GM21576 (cell line): ENCODE measurements at regions not wholly inside any gene's neighbourhood (a gene's known extent, or its start where the extent isn't known, plus 50 kb on each side); places are given as distances from the start of the nearest gene placed in this dataset.
"Not testable (repeated sequence)": the region's sequence is repeated elsewhere in the genome, so short reads cannot be mapped to it uniquely, and the experiment has no call there.

Source experiments
- ATAC-seq: cut with Tn5 transposase; IDR thresholded peaks from one replicate; pipeline ENCODE4 v1.9.1; 2021; ENCODE audit warnings: mild to moderate bottlenecking, moderate library complexity; ENCODE audit not compliant: unreplicated experiment

DNA sequence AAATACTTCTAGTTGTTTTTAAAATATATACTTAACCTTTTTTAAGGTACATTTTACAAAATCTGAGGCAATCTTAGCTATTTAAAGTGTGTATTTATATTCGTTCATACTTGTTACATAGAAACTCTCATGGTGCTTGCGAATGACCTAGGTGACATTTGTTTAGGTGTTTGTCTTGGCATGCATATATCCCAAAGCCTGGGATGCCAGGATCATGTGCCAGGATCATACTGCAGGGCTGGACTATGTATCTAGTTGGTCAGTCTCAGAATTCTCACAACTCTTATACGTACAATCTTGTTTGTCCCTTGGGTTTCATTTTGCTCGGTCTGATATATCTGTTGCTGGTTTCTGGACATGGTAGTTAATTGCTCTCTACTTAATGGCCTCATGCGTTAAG, 109.9 kb upstream of the WIPF3 start:
- ATAC-seq: not testable (repeated sequence)

- not testable (repeated sequence) for ATAC-seq
Measured at GRCh38 chr7:29699723-29700122, 106.6 kb upstream of the WIPF3 start.

- ATAC-seq: not testable (repeated sequence)
Measured at GRCh38 chr7:29701540-29701939, 104.8 kb upstream of the WIPF3 start.

- not testable (repeated sequence) for ATAC-seq
Measured at GRCh38 chr7:29703830-29704229, 102.5 kb upstream of the WIPF3 start.

DNA sequence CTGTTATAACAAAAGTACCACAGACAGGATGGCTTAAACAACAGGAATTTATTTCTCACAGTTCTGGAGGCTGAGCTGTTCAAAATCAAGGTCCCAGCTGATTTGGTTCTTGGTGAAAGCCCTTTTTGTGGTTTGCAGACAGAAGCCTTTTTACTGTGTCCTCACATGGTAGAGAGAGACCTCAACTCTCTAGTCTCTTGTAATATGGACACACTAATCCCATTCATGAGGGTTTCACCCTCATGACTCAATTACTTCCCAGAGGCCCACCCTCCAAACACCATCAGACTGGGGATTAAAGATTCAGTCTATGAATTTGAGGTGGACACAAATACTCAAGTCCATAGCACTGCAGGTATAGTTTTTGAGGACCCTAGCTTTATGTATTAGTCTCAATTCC, 97.3 kb upstream of the WIPF3 start:
- not testable (repeated sequence) for ATAC-seq

DNA sequence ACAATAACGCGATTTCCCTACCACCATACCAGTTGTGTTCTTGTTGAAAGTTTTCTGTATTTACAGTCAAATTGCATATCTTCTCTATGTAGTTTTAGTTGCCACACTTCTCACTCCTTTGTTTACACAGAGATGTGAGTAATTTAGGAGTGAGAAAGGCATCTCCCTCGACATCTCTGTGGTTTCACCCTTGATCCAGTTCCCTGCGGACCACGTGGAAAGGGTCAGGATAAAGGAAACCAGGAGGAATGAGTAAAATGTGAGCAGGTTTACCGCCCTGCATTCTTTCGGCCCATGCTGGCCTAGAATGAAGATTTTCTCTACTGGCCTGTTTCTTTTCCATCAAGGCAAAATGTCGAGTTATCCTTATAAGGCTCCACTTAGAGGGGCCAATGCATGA, 83.2 kb upstream of the WIPF3 start:
- not testable (repeated sequence) for ATAC-seq

DNA sequence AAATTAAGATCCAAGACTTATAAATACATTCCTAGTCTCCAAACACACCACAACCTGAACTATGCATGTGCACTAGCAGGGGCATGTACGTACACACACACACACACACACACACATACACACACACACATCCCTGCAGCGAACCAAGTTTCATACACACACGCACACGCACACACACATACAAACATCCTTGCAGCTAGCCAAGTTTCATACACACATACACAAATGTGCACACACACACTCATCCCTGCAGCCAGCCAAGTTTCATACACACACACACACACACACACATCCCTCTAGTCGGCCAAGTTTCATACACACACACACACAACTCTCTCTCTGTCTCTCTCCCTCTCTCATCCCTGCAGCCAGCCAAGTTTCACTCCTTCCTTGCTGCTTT, 82.7 kb upstream of the WIPF3 start:
- no peak for ATAC-seq

- not testable (repeated sequence) for ATAC-seq
Measured at GRCh38 chr7:29729534-29730165, 76.7 kb upstream of the WIPF3 start.

- no peak for ATAC-seq
Measured at GRCh38 chr7:29734246-29734731, 72.0 kb upstream of the WIPF3 start.

GRCh38 chr7:29747645-29748245, 58.6 kb upstream of the WIPF3 start:
- not testable (repeated sequence) for ATAC-seq

- ATAC-seq: no peak
Measured at GRCh38 chr7:29748286-29749099, 57.8 kb upstream of the WIPF3 start.

DNA sequence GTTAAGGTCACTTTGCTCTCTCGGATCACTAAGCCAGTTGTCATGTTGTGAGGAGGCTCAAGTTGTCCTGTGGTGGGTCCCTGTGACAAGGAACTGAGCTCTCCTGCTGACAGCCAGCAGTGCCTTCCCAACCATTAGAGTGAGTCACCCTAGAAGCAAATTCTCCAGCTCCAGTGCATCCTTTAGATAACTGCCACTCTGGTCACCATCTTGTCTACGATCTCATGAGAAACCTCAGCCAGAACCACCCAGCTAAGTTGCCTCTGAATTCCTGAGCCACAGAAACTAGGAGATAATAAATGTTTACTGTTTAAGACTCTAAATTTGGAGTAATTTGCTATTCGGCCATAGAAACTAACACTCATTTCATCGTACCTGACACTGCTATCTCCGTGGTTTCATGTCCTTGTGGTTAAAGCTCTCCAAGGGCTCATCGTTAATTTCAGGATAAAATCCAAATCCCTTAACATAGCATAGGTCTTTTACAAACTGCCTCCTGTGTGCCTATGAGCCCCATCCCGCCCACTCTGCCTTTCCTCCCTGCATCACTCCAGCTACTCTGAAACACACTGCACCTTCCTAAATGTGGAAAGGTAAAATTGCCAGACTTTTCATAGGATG, 56.5 kb upstream of the WIPF3 start:
- no peak for ATAC-seq

- ATAC-seq: not testable (repeated sequence)
Measured at GRCh38 chr7:29750373-29750940, 55.9 kb upstream of the WIPF3 start.

DNA sequence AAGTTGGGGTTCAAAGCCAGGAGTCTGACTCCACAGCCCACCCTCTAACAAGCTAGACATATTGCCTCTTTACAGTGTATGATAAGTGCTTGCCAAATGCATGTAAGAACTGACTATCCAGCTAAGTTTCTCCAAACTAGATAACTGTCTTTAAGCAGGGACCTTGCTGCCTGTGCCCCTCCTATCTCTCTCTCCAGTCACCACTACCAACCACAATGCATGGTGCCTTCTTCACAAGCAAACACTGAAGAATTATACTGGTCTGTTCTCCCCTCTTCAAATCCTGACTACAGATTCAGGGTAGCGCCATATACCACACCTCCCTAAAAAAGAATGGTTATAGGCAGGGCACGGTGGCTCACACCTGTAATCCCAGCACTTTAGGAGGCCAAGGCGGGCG, 55.3 kb upstream of the WIPF3 start:
- ATAC-seq: not testable (repeated sequence)

DNA sequence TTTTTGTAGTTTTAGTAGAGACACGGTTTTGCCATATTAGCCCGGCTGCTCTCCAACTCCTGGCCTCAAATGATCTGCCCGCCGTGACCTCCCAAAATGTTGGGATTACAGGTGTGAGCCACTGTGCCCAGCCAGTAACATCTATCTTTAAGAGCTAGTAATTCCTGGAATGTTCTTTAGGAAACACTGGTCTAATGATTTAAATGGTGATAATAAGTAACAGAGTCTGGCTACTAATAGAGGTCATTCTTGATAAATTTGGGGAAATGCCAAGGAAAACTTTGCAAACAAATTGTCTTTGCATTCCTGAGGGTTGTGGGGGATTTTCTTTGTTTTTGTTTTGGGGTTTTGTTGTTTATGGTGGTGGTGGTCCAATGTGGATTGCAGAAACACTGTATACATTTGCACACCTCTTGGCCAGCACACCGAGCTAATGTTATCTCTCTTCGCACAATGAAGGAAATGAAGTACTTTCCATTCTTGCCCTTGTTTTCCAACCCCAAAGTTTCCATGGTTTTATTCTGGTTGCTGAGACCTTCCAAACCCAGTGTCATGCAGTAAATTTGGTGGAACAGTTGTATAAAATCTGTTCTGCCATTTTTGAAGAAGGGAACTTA, 51.3 kb upstream of the WIPF3 start:
- ATAC-seq: no peak
